PC-3 (cell line): ENCODE measurements at regions not wholly inside any gene's neighbourhood (a gene's known extent, or its start where the extent isn't known, plus 50 kb on each side); places are given as distances from the start of the nearest gene placed in this dataset.

ENCODE experiments used
- ATAC-seq: fragments of 200-7000 bp; cut with Tn5 transposase; 2 replicates; pipeline ENCODE4 v1.9.1; 2020; ENCODE audit warnings: mild to moderate bottlenecking, moderate library complexity
- BruUV-seq: library from RNA; stranded (reverse); fragments of 400-500 nt; replicated peaks from 2 replicates; lab custom pipeline; 2021; lab: Mats Ljungman, UMichigan
- CTCF ChIA-PET: fragments of 300-600 bp; sonication (Branson Sonifier 250); formaldehyde crosslinking; loops from one replicate; lab custom pipeline; 2022; ENCODE audit warnings: antibody characterized with exemption; lab: Charles Lee
- POLR2A ChIA-PET: fragments of 300-600 bp; sonication (Branson Sonifier 250); formaldehyde crosslinking; loops from one replicate; lab custom pipeline; 2022; ENCODE audit warnings: antibody characterized with exemption; ENCODE audit not compliant: unreplicated experiment; lab: Charles Lee
- DNase-seq: peaks from one replicate; pipeline ENCODE4 v3.0.0-alpha.2; 2015
- H2AFZ ChIP-seq: fragments of 300-600 bp; sonication (generic); 2 replicates; pipeline ENCODE4 v1.6.0; 2016; ENCODE audit warnings: antibody characterized with exemption, low read length
- H3F3A ChIP-seq: fragments of 300-600 bp; sonication (generic); one replicate; pipeline ENCODE4 v1.6.0; 2017; ENCODE audit warnings: antibody characterized with exemption, low read length, control low read depth, mild to moderate bottlenecking; ENCODE audit not compliant: unreplicated experiment
- H3K27ac ChIP-seq: fragments of 300-600 bp; sonication (generic); 2 replicates; pipeline ENCODE4 v1.5.1; 2016; ENCODE audit warnings: mild to moderate bottlenecking, low read length
- H3K27me3 ChIP-seq: fragments of 300-600 bp; sonication (generic); 2 replicates; pipeline ENCODE4 v1.6.1; 2016; ENCODE audit warnings: low read length, mixed read lengths
- H3K36me3 ChIP-seq: fragments of 300-600 bp; sonication (generic); 2 replicates; pipeline ENCODE4 v1.6.1; 2016; ENCODE audit warnings: low read depth, mixed run types, low read length, mixed read lengths
- H3K4me1 ChIP-seq: fragments of 300-600 bp; sonication (generic); 2 replicates; pipeline ENCODE4 v1.5.1; 2016; ENCODE audit warnings: low read length; ENCODE audit not compliant: insufficient read depth
- H3K4me2 ChIP-seq: fragments of 300-600 bp; sonication (generic); 2 replicates; pipeline ENCODE4 v1.6.0; 2016; ENCODE audit warnings: low read length
- H3K4me3 ChIP-seq: fragments of 300-600 bp; sonication (generic); 2 replicates; pipeline ENCODE4 v1.5.1; 2016; ENCODE audit warnings: mild to moderate bottlenecking, low read length, mixed read lengths
- H3K79me2 ChIP-seq: fragments of 300-600 bp; sonication (generic); 2 replicates; pipeline ENCODE4 v1.6.1; 2017; ENCODE audit warnings: low read length, mixed read lengths
- H3K9ac ChIP-seq: fragments of 300-600 bp; sonication (generic); 2 replicates; pipeline ENCODE4 v1.6.0; 2016; ENCODE audit warnings: mild to moderate bottlenecking, low read length
- H3K9me2 ChIP-seq: fragments of 300-600 bp; sonication (generic); replicated peaks from 2 replicates; pipeline ENCODE4 v1.6.1; 2016; ENCODE audit warnings: mixed run types, low read length, mixed read lengths
- H3K9me3 ChIP-seq: fragments of 300-600 bp; sonication (generic); 2 replicates; pipeline ENCODE4 v1.6.1; 2016; ENCODE audit warnings: low read length, mixed read lengths
- H4K20me1 ChIP-seq: fragments of 300-600 bp; sonication (generic); 2 replicates; pipeline ENCODE4 v1.6.1; 2016; ENCODE audit warnings: low read length, mixed read lengths
- EZH2 ChIP-seq: fragments of 300-600 bp; sonication (generic); IDR thresholded peaks from one replicate; pipeline ENCODE4 v1.6.1; 2017; ENCODE audit warnings: antibody characterized with exemption, mild to moderate bottlenecking, low read length; ENCODE audit not compliant: unreplicated experiment
- EZH2phosphoT487 ChIP-seq: fragments of 300-600 bp; sonication (generic); IDR thresholded peaks from 2 replicates; pipeline ENCODE4 v1.6.1; 2018; ENCODE audit warnings: mild to moderate bottlenecking, antibody characterized with exemption, low read length, borderline replicate concordance
- intact Hi-C: fragments of 100-400 bp; cut with micrococcal nuclease; formaldehyde crosslinking; loops from 2 replicates; pipeline ENCODE4 v1.9.0; 2023
- TF ChIP-seq, protein P1 (sequence below): fragments of 300-600 bp; sonication (generic); conservative IDR thresholded peaks from 2 replicates; pipeline ENCODE4 v1.5.1; 2017; ENCODE audit warnings: antibody characterized with exemption, low read depth, mild to moderate bottlenecking, low read length

DNA sequence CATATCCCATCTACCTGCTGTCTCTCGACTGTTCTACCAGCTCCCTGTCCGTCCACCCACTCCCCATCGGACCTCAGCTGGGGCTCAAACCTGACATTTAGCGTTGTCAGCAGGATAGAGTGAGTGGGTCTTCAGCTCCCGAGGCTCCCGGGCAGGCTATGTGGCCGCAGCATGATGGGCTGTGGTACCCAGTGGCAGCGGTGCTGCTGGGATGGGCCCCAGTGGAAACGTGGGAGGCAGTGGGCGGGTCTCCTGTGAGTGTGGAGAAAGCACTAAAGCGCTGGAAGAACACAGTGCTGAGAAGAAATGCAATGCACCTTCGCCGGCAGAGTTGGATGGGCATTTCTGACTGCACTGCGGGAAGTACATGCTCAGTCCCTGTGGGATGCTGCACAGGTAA is 204.8 kb upstream of the SYT4 start:
- Histone ChIP-seq H3K4me1 (no peaks in the 10 kb centered on the region), H3K4me3 (no peak overlapping the region), H3K27ac (no peak overlapping the region), H3K9ac (no peak overlapping the region), H3K36me3 (no peaks in the 10 kb centered on the region), H2AFZ (no peak overlapping the region), H3K9me3 (no peaks in the 10 kb centered on the region), H3K79me2 (no peaks in the 10 kb centered on the region), H3K27me3 (no peaks in the 10 kb centered on the region), H3K9me2 (no peaks in the 10 kb centered on the region), H3K4me2 (no peak overlapping the region), H3F3A (no peaks in the 10 kb centered on the region), H4K20me1 (no peaks in the 10 kb centered on the region)
- no peak for DNase-seq
- intact Hi-C loops = no loop called here
- ChIA-PET POLR2A (no interaction called here), CTCF (no interaction called here)
- ATAC-seq = no peak
- no TSS peak for BruUV-seq
- TF ChIP-seq EZH2 (no peak), EZH2phosphoT487 (no peak)
- TF ChIP-seq, protein P1, sequence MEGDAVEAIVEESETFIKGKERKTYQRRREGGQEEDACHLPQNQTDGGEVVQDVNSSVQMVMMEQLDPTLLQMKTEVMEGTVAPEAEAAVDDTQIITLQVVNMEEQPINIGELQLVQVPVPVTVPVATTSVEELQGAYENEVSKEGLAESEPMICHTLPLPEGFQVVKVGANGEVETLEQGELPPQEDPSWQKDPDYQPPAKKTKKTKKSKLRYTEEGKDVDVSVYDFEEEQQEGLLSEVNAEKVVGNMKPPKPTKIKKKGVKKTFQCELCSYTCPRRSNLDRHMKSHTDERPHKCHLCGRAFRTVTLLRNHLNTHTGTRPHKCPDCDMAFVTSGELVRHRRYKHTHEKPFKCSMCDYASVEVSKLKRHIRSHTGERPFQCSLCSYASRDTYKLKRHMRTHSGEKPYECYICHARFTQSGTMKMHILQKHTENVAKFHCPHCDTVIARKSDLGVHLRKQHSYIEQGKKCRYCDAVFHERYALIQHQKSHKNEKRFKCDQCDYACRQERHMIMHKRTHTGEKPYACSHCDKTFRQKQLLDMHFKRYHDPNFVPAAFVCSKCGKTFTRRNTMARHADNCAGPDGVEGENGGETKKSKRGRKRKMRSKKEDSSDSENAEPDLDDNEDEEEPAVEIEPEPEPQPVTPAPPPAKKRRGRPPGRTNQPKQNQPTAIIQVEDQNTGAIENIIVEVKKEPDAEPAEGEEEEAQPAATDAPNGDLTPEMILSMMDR = no peak

DNA sequence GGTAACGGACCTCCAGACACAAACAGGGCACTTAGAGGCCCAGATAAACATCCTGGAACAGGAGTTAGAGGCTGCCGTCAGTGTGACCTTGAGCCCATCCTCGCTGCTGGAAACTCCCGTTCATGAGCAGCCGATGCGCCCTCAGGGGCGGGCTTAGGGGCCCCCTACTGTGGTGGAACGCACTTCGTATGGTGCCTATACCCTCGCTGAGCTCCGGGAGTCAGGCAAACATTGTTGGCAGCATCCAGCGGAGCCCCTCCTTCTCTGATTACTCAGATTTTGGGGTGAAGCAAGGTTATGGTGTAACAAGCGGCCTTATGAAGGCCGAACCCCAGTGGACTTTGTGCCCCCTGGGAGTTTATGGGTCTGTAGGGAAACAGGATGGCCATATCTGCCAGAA is 205.3 kb upstream of the SYT4 start:
- ChIA-PET CTCF (no interaction called here), POLR2A (no interaction called here)
- ATAC-seq (no peak), DNase-seq (no peak)
- no peaks in the 10 kb centered on the region for H4K20me1 ChIP-seq
- no peak overlapping the region for H3K4me2 ChIP-seq
- no peaks in the 10 kb centered on the region for H3K9me3 ChIP-seq
- H3K4me3 ChIP-seq = no peak overlapping the region
- no peaks in the 10 kb centered on the region for H3K27me3 ChIP-seq
- no peaks in the 10 kb centered on the region for H3F3A ChIP-seq
- no peak overlapping the region for H3K9ac ChIP-seq
- TF ChIP-seq EZH2 (no peak), EZH2phosphoT487 (no peak)
- TF ChIP-seq, protein P1 = no peak
- H3K79me2 ChIP-seq = no peaks in the 10 kb centered on the region
- no TSS peak for BruUV-seq
- no peaks in the 10 kb centered on the region for H3K9me2 ChIP-seq
- no peaks in the 10 kb centered on the region for H3K36me3 ChIP-seq
- no peaks in the 10 kb centered on the region for H3K4me1 ChIP-seq
- intact Hi-C loops = no loop called here
- H3K27ac ChIP-seq = no peak overlapping the region
- H2AFZ ChIP-seq = no peak overlapping the region

DNA sequence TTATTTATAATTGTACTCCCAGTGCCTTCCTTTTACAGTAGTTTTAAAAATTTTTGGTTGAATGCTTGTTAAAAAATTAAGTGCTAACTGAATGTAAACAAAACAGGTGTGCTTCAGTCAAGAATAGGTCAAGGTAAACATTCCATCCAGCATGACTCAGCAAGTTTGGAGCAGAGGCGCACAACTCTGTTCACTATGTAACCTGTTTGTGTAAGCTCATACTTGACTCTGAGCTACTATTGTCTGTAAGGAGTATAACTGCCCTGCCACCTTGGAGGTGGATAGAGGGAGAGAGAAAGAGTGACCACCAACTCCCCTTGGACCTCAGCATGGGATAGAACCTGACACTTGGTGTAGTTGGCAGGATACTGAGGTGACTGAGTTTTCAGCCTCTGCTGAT is 207.4 kb upstream of the SYT4 start:
- Histone ChIP-seq H2AFZ (no peak overlapping the region), H3F3A (no peaks in the 10 kb centered on the region), H3K9ac (no peak overlapping the region), H3K4me1 (no peaks in the 10 kb centered on the region), H3K79me2 (no peaks in the 10 kb centered on the region), H3K9me2 (no peaks in the 10 kb centered on the region), H3K36me3 (no peaks in the 10 kb centered on the region), H3K4me2 (no peak overlapping the region), H4K20me1 (no peaks in the 10 kb centered on the region), H3K9me3 (no peaks in the 10 kb centered on the region), H3K27me3 (no peaks in the 10 kb centered on the region), H3K4me3 (no peak overlapping the region), H3K27ac (no peak overlapping the region)
- ATAC-seq (0 out of 2 replicates have a peak, but pooled peaks have one; percentile 20), DNase-seq (peak; percentile 33)
- no TSS peak for BruUV-seq
- POLR2A ChIA-PET = no interaction called here
- TF ChIP-seq EZH2phosphoT487 = no peak
- TF ChIP-seq, protein P1 = no peak
- no peak for TF ChIP-seq EZH2
- CTCF ChIA-PET = no interaction called here
- intact Hi-C loops = no loop called here
